ENCODE measurements at regions not wholly inside any gene's neighbourhood (a gene's known extent, or its start where the extent isn't known, plus 50 kb on each side); places are given as distances from the start of the nearest gene placed in this dataset.
A peak's percentile ranks its signal among the peaks of the same experiment; 100 is the strongest.
"Not testable (repeated sequence)": the region's sequence is repeated elsewhere in the genome, so short reads cannot be mapped to it uniquely, and the experiment has no call there.

DNA sequence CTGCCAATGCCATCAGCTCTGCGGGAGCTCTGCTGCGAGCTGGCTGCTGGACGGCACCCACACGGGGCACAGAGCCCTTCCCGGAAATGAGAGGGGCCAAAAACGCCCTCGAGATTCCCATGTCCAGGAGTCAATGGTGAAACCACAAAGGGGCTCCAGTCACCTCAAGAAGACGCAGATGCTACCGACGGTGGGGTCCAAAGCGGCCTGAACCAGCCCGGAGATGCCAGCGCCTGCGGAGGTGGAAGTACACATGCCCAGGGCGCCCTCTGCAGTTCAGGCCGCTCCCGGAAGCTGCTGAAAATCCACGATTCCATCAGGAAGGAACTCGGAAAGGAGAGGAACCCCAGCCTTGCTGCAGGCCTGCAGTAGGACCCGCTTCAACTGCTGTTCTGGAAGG, 82.4 kb upstream of the SELENOP start:
- no peak for DNase-seq (ENCODE audit: low spot score)

DNA sequence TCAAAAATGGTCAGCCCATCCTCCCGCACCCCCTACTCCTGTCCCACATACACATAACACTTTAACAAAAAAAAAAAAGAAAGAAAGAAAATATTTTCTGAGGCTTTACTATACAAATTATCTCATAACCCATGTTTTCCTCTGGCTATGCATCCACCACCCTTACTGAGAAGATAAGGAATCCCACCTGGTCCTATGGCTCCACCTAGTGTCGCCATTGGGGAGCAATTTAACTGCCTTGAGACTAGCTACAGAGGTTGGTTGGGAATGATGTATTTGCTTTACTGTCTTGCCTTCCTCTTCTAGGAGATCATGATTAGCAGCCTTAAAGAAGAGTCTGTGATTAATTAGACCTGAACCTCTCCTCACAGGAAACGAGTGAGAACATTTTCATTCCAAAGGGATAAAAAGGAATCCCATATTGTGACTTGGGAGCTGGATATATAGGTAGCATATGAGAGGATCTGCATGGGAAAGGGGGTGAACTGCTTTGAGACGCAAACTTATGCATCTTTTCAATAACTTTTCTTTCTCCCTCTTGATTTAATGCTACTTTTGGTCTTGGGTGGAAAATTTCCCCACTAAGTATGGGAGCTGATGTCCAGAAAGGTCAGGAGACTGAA, 77.7 kb upstream of the SELENOP start:
- DNase-seq (ENCODE audit: low spot score): peak; percentile 87

DNA sequence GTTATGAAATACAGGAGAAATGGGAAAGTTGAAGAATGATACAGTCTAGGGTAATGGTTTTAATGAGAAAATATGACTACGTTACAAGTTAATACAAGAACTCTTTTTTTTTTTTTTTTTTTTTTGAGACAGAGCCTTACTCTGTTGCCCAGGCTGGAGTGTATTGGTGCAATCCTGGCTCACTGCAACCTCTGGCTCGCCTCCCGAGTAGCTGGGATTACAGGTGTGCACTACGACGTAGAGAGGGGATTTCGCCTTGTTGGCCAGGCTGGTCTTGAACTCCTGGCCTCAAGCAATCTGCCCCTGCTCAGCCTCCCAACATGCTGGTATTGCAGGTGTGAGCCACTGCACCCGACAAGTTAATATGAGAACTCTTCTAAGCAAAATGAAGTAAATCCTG, 77.1 kb upstream of the SELENOP start:
- no peak for DNase-seq (ENCODE audit: low spot score)

DNA sequence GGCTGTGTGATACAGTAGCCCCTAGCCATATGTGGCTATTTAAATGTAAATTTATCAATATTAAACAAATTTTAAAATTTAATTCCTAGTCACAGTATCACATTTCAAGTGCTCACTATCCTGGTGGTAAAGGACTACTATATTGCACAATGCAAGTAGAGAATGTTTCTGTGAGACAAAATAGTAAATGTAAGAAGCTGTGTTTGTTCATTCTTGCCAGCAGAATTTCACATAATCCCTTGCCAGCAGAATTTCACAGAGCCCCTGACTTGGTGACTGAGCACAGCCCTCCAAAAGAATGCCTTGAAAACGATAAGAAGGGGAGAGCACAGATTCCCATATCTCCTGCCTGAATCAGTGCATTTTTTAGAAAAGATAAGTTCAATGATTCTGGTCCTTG, 75.9 kb upstream of the SELENOP start:
- no peak for DNase-seq (ENCODE audit: low spot score)

DNA sequence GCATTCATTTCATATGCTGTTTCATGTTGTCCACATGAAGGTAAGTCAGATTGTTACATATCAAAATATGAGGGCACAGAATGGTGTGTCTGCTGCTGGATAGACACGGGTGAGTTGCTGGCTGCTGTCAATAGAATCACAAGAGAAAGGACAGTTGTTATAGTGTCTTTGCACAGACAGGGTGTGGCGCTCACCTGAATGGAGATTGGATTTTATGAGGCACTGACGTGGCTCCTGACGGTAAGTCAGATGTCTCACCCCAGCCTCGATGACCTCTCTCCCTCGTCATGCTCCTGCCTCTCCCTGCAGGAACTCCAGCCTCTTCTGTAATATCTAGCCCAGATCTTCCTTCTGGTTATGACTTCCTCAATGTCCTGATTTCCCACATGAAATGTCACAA, 75.4 kb upstream of the SELENOP start:
- DNase-seq (ENCODE audit: low spot score): no peak

DNA sequence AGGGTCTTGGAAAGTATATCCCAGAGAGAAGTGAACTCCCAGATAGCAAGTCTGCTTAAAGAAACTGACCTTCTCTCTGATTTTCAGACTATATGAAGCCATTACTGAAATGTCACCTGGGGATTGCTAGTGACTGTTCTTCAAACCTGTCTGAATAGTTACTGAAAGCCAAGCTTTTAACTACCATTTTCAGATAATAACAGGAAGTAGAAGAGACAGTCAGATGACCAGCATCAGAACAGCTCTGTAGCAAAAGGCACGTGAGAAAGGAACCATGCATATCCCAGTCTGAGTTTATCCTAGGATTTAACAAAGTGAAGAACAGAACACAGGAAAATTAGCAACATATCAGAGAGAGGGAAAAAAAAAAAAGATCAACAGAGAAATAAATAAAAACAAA, 74.9 kb upstream of the SELENOP start:
- no peak for DNase-seq (ENCODE audit: low spot score)

DNA sequence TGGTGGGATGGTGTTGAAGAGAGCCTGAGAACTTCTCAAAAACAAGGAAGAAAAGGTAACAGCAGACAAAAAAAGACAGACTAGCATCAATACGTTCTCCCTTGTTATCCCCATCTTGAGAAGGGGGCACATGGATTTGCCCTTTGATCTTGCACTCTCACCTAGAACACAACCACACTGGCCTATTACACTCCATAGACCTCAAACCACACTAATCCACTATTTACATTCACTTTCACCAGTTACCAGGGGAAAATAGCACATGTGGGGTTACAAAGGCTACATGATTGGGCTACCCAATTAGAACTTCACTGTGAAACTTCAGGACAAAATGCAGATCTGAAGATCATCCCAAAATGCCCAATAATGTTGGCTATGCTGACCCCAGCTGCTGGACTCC, 72.6 kb upstream of the SELENOP start:
- no peak for DNase-seq (ENCODE audit: low spot score)

DNA sequence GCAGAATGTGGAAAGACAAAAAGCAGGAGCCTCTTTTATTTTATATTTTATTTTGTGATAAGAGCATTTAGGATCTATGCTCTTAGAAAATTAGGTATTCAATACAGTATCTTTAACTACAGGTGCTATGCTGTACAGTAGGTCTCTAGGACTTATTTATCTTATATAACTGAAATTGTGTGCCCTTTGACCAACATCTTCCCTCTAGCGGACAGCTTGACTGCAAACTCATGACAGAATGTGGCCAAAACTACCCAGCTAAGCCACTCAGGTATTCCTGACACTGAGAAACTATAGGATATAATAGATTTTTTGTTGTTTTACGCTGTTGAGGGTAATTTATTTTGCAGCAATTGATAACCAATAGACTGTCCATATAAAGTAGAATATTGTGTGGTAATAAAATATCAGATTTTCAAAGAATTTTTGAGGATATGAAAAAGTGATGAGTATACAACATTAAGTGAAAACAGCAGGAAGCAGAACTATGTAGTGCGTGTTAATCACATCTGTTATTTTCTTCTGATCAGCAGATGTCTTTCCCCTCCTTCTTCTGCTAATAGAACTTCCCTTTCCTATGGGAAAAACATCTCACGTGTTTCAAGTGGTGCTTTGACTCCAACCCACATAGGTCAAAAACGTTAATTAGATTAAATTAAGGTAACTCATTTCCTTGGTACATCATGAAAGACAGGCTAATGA, 69.9 kb upstream of the SELENOP start:
- DNase-seq (ENCODE audit: low spot score): no peak

DNA sequence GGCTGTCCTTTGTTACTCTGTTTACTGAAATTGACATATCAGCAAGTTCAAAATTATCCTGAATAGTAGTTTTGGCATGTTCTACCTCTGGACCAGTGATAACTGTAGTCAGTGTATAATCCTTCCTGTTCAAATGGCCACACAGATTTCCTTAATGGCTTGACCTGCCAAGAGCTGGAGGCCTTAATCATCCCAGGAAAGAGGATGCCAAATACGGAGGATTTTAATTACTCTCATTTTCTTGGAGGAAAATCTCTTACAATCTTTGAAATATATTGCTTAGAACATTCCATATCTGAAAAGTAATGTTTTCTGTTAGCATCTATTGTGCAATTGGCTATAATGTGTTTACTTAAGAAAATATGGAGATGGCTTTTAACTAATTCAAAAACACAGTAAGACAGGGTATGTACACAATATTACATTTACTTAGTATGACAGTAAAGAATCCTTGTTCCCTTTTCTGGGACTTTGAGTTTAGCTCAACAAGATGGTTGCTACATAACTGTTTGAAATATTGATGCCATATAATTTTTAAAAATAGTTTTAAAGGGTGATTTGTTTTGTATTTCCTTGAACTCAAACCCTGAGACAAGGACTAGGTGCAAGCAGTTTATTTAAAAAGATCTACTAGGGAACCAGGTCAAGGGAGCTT, 68.9 kb upstream of the SELENOP start:
- no peak for DNase-seq (ENCODE audit: low spot score)

DNA sequence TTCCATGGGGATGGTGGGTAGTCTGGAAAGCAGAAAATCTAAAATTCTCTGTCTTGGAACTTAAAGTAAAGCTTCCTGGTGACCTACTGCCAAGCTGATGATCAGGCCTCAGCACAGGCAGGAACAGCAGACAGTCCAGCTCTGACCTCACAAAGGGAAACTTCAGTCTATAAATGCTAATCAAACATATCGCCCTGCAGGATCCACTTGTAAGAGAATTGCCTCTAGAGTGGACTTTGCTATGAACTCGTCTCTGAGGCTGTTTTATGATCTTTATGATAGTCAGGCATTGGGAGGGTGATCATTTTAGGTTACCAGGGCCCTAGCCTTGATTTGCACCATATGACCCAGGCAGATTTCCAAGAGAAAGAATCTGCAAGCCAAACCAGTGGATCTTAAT, 67.6 kb upstream of the SELENOP start:
- no peak for DNase-seq (ENCODE audit: low spot score)

DNA sequence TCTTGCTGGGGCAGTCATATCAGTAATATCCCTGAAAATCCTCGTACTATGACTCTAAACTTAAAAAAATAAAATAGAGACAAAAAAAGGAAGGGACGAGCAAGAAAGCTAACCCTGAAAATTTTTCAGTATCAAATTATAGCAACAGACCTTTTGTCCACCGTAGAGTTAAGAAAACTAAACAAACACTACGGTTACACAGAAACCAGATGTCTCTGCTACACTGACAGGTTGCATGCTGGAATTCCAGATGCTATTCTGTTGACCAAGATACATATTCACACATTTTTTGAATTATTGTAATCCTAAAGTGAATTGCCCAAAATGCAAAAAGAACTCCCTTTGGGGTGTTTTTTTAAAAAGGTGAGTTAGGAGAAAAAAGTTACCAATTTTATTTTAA, 66.9 kb upstream of the SELENOP start:
- DNase-seq (ENCODE audit: low spot score): no peak

DNA sequence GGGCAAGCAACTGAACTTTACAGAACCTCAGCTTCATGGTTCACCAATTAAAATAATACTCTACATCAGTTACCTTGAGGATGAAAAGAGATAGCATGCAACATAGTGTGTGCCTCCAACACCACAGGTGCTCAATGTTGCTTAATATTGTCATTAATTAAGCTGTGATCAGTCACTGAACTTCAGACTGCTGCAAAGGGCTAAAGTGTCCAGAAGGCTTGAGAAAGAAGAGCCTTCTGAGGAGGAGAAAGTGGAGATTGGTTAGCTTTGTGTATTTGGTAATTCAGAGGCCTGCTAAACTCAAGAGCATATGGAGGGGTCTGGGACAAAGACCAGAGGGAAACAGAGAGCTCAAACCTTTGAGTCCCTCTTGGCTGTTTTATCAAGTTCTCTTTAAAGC, 66.3 kb upstream of the SELENOP start:
- no peak for DNase-seq (ENCODE audit: low spot score)

DNA sequence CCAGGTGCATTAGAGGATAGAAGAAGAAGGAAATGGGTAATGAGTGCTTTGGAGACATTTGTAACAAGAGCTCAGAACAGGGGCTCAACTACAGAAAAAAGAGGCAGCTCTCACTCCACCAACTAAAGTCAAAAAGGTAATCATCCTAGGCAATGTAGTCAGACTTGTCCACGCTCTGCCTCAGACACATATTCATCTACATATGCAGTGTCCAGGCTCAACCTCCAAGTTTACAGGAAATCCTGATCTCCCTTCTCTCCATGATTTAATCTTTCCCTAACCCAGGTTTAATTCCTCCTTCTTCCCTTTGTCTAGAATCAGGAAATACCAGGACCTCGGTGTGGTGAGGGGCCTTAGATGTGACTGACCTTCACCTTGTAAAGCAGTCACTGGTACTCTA, 65.7 kb upstream of the SELENOP start:
- DNase-seq (ENCODE audit: low spot score): no peak

DNA sequence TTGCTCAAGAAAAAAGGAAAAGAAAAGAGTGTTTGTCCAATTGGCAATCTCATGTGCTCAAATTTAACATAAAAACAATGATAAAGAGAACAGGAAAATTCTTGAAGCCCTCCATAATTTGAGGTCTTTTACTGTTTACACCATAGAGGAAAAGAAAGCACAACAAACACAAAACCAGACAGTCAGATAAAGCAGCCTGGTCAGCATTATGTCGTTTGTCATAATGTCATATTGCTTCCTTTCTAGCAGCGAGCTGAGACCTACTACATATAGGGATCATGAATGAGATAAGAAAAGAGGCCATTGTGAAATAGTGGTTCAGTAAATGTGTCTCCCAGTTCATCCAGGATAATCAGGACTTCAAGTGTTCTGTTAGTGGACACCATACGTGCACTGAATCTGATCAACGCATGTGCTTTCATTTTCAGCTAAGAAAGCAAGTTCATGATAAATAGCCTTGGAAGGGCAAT, 64.7 kb upstream of the SELENOP start:
- DNase-seq (ENCODE audit: low spot score): no peak

DNA sequence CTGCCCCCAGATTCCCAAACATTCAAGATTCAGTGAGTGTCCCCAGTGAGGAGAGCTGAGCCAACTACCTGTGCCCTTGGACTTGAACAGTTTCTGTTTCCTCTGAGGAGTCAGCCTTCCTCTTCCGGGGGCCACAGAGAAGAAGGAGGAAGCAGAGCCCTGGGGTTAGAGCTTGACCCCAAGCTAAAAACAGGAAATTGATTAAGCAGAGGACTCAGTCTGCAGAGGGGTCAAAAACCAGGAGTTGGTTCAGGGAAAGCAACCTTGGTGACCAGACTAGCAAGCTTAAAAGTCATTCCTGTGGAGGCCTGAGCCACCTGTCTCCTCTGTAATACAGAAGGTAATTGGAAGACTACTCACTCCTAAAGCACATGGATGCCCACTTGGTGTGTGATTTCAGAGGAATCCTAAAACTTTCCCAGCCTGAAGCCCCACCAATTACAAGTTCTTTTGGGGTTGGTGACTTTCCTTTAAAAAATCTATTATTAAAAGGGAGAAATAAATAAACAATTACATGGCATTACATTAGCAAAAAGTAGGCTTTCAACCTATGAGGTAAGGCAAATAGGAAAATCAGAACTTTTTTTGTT, 64.2 kb upstream of the SELENOP start:
- DNase-seq (ENCODE audit: low spot score): no peak

DNA sequence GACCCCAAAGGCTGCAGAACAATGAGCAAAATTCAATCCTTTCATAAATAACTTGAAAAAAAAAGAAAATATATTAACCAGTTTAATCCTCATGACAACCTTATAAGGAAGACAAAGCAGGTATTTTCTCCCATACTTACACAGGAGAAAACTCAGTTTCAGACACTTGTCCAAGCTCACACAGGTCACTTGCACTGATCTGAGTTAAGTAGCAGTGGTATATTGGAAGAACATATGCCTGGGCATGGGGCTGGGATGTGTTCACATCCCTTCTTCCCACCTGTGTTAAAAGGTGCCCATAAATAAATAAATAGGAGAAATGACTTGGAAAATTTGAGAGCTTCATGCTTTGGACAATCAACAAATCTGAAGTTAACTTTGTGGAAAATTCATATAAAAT, 63.5 kb upstream of the SELENOP start:
- no peak for DNase-seq (ENCODE audit: low spot score)

DNA sequence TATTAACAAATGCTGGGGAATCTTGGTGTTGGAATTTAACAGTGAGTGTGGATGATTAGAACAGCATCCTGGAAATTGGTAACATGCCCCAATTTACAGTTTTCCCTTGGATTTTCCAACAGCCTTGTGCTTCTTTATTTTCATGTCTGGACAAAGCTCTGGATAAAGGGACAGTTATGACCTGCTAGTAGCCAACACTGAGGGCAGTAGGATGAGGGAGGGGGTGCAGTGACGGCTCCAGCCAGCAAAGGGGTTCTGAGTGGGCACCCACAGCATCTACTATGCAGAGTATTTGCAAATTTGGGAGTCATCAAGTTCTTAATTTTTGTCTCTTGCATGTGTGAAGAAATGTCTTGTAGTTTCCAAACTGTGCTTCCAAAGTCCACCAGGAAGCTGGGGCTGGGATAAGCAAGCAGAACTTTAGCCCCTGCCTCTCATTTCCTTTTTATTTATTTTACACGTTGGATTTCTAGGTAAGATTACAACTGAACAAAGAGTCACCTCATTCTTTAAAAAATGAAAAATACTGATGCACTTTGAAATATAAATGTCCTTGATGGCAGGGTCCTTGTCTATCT, 63.0 kb upstream of the SELENOP start:
- no peak for DNase-seq (ENCODE audit: low spot score)

DNA sequence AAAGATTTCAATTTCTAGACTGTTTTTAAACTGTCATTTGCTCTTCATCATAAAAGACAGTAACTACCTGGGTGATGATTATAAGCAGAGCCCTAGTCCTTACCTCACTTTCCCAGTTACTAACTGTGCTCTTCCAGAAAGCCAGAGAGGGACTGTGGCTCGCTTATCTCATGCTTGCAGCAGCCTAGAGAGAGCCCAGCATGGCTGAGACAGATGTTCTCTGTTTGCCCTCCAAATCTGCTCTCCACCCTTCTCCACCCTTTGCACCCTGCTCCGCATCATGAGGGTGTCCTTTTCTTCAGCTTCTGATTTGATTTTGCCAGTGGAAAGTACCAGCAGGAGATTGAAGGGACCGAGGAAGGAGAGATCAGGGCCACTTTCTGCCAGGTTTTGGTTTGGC, 61.2 kb upstream of the SELENOP start:
- no peak for DNase-seq (ENCODE audit: low spot score)

DNA sequence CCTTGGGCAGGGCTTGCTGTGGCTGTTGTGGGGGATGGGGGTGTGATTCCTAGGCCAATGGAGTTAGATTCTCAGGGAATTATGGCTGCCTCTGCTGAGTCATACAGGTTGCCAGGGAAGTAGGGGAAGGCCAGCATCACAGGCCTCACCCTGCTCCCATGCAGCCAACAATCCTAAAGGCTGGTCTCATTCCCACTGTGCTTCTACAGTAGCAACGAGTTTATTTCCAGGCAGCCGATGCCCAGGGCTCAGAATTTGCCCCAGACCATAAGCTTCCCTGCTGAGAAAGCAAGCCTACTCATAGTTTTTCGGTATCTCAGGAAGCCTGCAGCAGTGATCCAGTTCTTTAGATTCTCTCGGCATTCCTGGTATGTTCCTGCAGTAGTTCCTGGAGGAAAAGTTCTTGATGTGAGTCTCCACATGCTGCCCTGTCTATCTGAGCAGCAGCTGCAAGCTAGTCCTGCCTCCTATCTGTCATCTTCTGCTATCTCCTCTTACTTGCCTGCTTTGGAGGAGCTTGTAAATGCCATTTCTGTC, 59.3 kb upstream of the SELENOP start:
- DNase-seq (ENCODE audit: low spot score): no peak

DNA sequence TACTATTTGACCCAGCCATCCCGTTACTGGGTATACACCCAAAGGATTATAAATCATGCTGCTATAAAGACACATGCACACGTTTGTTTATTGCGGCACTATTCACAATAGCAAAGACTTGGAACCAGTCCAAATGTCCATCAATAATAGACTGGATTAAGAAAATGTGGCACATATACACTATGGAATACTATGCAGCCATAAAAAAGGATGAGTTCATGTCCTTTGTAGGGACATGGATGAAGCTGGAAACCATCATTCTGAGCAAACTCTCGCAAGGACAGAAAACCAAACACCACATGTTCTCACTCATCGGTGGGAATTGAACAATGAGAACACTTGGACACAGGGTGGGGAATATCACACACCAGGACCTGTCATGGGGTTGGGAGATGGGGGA, 56.7 kb upstream of the SELENOP start:
- DNase-seq (ENCODE audit: low spot score): not testable (repeated sequence)

DNA sequence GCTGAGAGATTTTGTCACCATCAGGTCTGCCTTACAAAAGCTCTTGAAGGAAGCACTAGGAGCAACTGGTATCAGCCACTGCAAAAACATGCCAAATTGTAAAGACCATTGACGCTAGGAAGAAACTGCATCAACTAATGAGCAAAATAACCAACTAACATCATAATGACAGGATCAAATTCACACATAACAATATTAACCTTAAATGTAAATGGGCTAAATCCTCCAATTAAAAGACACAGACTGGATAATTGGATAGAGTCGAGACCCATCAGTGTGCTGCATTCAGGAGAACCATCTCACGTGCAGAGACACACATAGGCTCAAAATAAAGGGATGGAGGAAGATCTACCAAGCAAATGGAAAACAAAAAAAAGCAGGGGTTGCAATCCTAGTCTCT, 53.1 kb upstream of the SELENOP start:
- DNase-seq (ENCODE audit: low spot score): not testable (repeated sequence)

Measured in NAMALWA (cell line).